MCF 10A (cell line): ENCODE measurements at regions not wholly inside any gene's neighbourhood (a gene's known extent, or its start where the extent isn't known, plus 50 kb on each side); places are given as distances from the start of the nearest gene placed in this dataset.
A peak's percentile ranks its signal among the peaks of the same experiment; 100 is the strongest.

Source experiments
- BruUV-seq: library from RNA; stranded (reverse); fragments of 400-500 nt; replicated peaks from 2 replicates; lab custom pipeline; 2021; lab: Mats Ljungman, UMichigan
- CTCF ChIA-PET: fragments of 300-600 bp; sonication (Branson Sonifier 250); formaldehyde crosslinking; extraction: SDS; loops from one replicate; lab custom pipeline; 2021; ENCODE audit warnings: antibody characterized with exemption, inconsistent platforms; lab: Yijun Ruan, JAX
- POLR2A ChIA-PET: fragments of 300-600, 350-650 bp; sonication (Branson Sonifier 250); formaldehyde crosslinking; extraction: SDS; loops from one replicate; lab custom pipeline; 2020; ENCODE audit warnings: antibody characterized with exemption, inconsistent platforms; lab: Yijun Ruan, JAX
- DNase-seq: peaks from one replicate; pipeline ENCODE4 v3.0.0-alpha.2; 2018; ENCODE audit not compliant: unreplicated experiment
- H3K27ac Mint-ChIP-seq: one replicate; pipeline ENCODE4 v1.8.0; 2022; ENCODE audit warnings: mild to moderate bottlenecking, low read depth, mixed read lengths; ENCODE audit not compliant: unreplicated experiment
- H3K27me3 Mint-ChIP-seq: one replicate; pipeline ENCODE4 v1.8.0; 2022; ENCODE audit warnings: mixed read lengths; ENCODE audit not compliant: insufficient read depth, unreplicated experiment
- H3K36me3 Mint-ChIP-seq: one replicate; pipeline ENCODE4 v1.8.0; 2022; ENCODE audit warnings: mild to moderate bottlenecking, moderate library complexity, mixed read lengths; ENCODE audit not compliant: insufficient read depth, unreplicated experiment
- H3K4me1 Mint-ChIP-seq: one replicate; pipeline ENCODE4 v1.8.0; 2022; ENCODE audit warnings: mixed read lengths; ENCODE audit not compliant: insufficient read depth, unreplicated experiment
- H3K4me3 Mint-ChIP-seq: one replicate; pipeline ENCODE4 v1.8.0; 2022; ENCODE audit warnings: mild to moderate bottlenecking, moderate library complexity, mixed read lengths; ENCODE audit not compliant: unreplicated experiment
- H3K9me3 Mint-ChIP-seq: one replicate; pipeline ENCODE4 v1.8.0; 2022; ENCODE audit warnings: mixed read lengths; ENCODE audit not compliant: unreplicated experiment
- intact Hi-C: fragments of 100-400 bp; cut with micrococcal nuclease; formaldehyde crosslinking; loops from 2 replicates; pipeline ENCODE4 v1.14.1; 2022
- TF ChIP-seq, protein P1 (sequence below): fragments of 200-600 bp; IDR thresholded peaks from one replicate; pipeline ENCODE4 v1.8.0; 2022; ENCODE audit warnings: antibody characterized with exemption, mild to moderate bottlenecking; ENCODE audit not compliant: unreplicated experiment

DNA sequence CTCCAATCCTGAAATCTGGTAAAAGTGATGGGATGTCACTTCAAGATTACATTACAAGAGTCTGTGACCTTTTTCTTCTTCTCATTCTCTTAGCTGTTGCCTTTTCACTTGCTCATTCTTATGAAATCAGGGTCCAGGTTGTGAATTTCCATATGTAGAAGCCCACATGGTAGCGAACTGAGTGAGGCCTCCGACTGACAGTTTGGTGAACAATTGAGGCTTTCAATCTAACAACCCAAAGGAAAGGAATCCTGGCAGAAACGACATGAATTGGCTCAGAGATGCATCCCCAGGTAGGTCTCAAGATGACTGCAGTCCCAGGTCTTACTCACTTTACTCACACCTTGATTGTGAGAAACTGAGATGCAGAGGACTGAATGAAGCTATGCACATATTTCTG, 203.4 kb upstream of the FAT4 start:
- Mint-ChIP-seq H3K36me3 (no peaks in the 10 kb centered on the region), H3K9me3 (no peaks in the 10 kb centered on the region), H3K27me3 (no peaks in the 10 kb centered on the region), H3K4me3 (no peak overlapping the region), H3K27ac (no peak overlapping the region), H3K4me1 (no peaks in the 10 kb centered on the region)
- intact Hi-C loops = no loop called here
- no peak for DNase-seq
- no TSS peak for BruUV-seq
- POLR2A ChIA-PET = no interaction called here
- CTCF ChIA-PET = no interaction called here
- TF ChIP-seq, protein P1, sequence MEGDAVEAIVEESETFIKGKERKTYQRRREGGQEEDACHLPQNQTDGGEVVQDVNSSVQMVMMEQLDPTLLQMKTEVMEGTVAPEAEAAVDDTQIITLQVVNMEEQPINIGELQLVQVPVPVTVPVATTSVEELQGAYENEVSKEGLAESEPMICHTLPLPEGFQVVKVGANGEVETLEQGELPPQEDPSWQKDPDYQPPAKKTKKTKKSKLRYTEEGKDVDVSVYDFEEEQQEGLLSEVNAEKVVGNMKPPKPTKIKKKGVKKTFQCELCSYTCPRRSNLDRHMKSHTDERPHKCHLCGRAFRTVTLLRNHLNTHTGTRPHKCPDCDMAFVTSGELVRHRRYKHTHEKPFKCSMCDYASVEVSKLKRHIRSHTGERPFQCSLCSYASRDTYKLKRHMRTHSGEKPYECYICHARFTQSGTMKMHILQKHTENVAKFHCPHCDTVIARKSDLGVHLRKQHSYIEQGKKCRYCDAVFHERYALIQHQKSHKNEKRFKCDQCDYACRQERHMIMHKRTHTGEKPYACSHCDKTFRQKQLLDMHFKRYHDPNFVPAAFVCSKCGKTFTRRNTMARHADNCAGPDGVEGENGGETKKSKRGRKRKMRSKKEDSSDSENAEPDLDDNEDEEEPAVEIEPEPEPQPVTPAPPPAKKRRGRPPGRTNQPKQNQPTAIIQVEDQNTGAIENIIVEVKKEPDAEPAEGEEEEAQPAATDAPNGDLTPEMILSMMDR = no peak

DNA sequence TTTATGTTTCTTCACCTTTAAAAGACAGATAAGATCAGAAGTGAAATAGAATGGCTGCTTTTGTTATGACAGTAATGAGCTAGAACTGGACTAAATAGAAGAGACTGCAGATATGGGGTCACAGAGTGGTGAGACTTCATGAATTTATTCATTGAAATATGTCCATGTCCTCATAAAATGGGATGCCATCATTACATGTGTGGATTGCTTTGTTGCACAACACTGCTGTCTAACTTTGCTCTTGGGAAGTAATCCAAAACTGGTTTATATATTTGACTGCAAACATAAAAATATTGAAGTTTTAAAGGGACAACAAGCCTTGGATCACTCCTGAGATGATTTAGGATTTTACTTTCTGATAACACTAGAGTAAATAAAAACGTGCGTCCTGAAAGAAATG, 209.2 kb upstream of the FAT4 start:
- TF ChIP-seq, protein P1 = no peak
- ChIA-PET POLR2A (no interaction called here), CTCF (no interaction called here)
- Mint-ChIP-seq H3K4me3 (no peak overlapping the region), H3K4me1 (peaks cover 27% of the 10 kb centered on the region), H3K27ac (no peak overlapping the region), H3K36me3 (peaks cover 1% of the 10 kb centered on the region), H3K27me3 (no peaks in the 10 kb centered on the region), H3K9me3 (no peaks in the 10 kb centered on the region)
- peak; percentile 31 for DNase-seq
- no TSS peak for BruUV-seq
- intact Hi-C loops = no loop called here

DNA sequence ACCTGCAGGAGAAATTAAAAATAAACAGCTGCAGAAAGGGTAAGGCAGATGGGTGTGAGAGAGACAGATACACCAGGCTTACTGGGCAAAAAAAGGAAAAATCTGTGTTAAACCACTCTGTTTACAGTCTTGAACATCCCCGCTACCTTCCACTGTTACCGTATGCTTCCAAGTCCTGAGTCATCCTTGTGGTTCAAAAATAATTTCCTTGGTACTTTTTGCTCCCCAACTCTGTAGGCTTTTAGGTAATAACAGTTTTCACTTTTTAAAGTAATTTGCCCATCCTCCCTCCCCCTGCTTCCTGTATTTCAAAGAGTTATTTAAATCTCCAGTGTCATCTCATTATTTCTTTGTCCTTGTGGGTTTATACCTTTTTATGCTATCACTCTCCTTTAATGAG, 210.1 kb upstream of the FAT4 start:
- TF ChIP-seq, protein P1 = no peak
- CTCF ChIA-PET = no interaction called here
- no peaks in the 10 kb centered on the region for H3K9me3 Mint-ChIP-seq
- DNase-seq = peak; percentile 36
- intact Hi-C loops = loop anchor here (5.0 kb wide), 1 partner anchor 462 kb away; no protein-coding TSS in a partner anchor
- no TSS peak for BruUV-seq
- H3K36me3 Mint-ChIP-seq = peaks cover 6% of the 10 kb centered on the region
- H3K27me3 Mint-ChIP-seq = no peaks in the 10 kb centered on the region
- POLR2A ChIA-PET = no interaction called here
- H3K4me1 Mint-ChIP-seq = peaks cover 32% of the 10 kb centered on the region
- H3K27ac Mint-ChIP-seq = no peak overlapping the region
- H3K4me3 Mint-ChIP-seq = no peak overlapping the region

DNA sequence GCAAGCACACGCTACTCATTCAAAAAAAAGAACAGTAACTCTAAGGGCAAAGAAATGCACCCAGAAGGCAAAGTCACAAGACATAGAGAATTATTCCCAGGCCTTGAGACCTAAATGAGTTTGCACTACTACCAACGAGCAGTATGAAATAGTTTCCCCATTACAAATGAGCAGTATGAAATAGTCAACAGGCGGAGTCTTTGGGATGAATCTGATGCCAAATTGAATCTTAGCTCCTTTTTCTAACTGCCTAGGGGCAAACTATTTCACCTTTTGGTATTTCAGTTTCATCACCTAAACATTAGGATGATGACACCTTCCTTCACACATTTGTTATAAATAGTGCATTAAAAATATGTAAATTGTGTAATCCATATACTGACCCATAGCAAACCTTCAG, 213.0 kb upstream of the FAT4 start:
- POLR2A ChIA-PET = interaction anchor here (0.6 to 1.5 kb wide), 22 partner anchors 11 to 1981 kb away, joined by 3 to 7 read pairs (median 4); partner anchors contain the start of gene ANKRD50
- Mint-ChIP-seq H3K4me3 (no peak overlapping the region), H3K4me1 (peaks cover 32% of the 10 kb centered on the region), H3K27ac (peak overlapping the region; percentile 90), H3K9me3 (no peaks in the 10 kb centered on the region), H3K27me3 (no peaks in the 10 kb centered on the region), H3K36me3 (peaks cover 6% of the 10 kb centered on the region)
- TF ChIP-seq, protein P1 = no peak
- no TSS peak for BruUV-seq
- peak; percentile 92 for DNase-seq
- intact Hi-C loops = loop anchor here (2.0 to 5.0 kb wide), 3 partner anchors 161 to 459 kb away; partner anchors contain the start of gene ANKRD50
- CTCF ChIA-PET = interaction anchor here (0.7 to 1.0 kb wide), 2 partner anchors 22 to 116 kb away, joined by 3 to 4 read pairs; no protein-coding TSS in a partner anchor
